ENCODE measurements at regions not wholly inside any gene's neighbourhood (a gene's known extent, or its start where the extent isn't known, plus 50 kb on each side); places are given as distances from the start of the nearest gene placed in this dataset.

- peaks cover 2% of the 10 kb centered on the region for H3K9me3 ChIP-seq (replicated peaks; ENCODE audit: control insufficient read depth, insufficient read depth, low read length)
- H3K4me3 ChIP-seq (replicated peaks in 1 of 3; ENCODE audit: insufficient read depth in 1 of 3, low read depth in 1 of 3, low read length in 3 of 3): no peak overlapping the region
- intact Hi-C loops (cut with micrococcal nuclease): no loop called here
- H3K27ac ChIP-seq (ENCODE audit: insufficient read depth, low read depth, low read length): no peak overlapping the region
- FAIRE-seq (no peak), DNase-seq (ENCODE audit: low read depth, low spot score) (no peak)
- H3K4me2 ChIP-seq (ENCODE audit: insufficient read depth, low read length): no peak overlapping the region
- no TSS peak for BruUV-seq (replicated peaks)
- H2AFZ ChIP-seq (ENCODE audit: low read depth, low read length): no peak overlapping the region
- ChIA-PET CTCF (no interaction called here), POLR2A (no interaction called here)
- H4K20me1 ChIP-seq (replicated peaks; ENCODE audit: control insufficient read depth, extremely low read depth, insufficient read depth, low read length): no peaks in the 10 kb centered on the region
- no peaks in the 10 kb centered on the region for H3K9me1 ChIP-seq (replicated peaks; ENCODE audit: control insufficient read depth, extremely low read depth, insufficient read depth, low read length)
- H3K9ac ChIP-seq (replicated peaks; ENCODE audit: extremely low read depth, insufficient read depth, low read length): no peak overlapping the region
- H3K4me1 ChIP-seq (ENCODE audit: control insufficient read depth, extremely low read depth, insufficient read depth, low read length): no peaks in the 10 kb centered on the region
- H3K36me3 ChIP-seq (ENCODE audit: control insufficient read depth in 2 of 2, extremely low read depth in 1 of 2, insufficient read depth in 2 of 2, low read length in 2 of 2): no peaks in the 10 kb centered on the region
- TF ChIP-seq POLR2A (IDR thresholded peaks at IDR 0.05; ENCODE audit: low read depth, low read length) (no peak), JUN (IDR thresholded peaks at IDR 0.05; ENCODE audit: borderline replicate concordance, insufficient read depth, insufficient read length, low read depth) (no peak), CTCF (IDR thresholded peaks at IDR 0.05; ENCODE audit: extremely low read depth in 1 of 2, insufficient read depth in 1 of 2, low read depth in 1 of 2, low read length in 2 of 2) (no peak)
- TF ChIP-seq, protein P1, sequence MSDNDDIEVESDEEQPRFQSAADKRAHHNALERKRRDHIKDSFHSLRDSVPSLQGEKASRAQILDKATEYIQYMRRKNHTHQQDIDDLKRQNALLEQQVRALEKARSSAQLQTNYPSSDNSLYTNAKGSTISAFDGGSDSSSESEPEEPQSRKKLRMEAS (IDR thresholded peaks at IDR 0.05; ENCODE audit: insufficient read depth, insufficient read length): no peak
- H3K79me2 ChIP-seq (ENCODE audit: control insufficient read depth, insufficient read depth, low read length): no peaks in the 10 kb centered on the region
- H3K27me3 ChIP-seq (ENCODE audit: control insufficient read depth in 2 of 2, insufficient read depth in 2 of 2, low read length in 2 of 2): no peaks in the 10 kb centered on the region
- dilution Hi-C loops (cut with MboI; ENCODE audit: extremely low pct_ligation_motif_present, low sequenced_read_pairs): no loop called here
These were observed 476.5 kb downstream of the SPATA31A7 start for GRCh38 chr9:61666310-61666709.

DNA sequence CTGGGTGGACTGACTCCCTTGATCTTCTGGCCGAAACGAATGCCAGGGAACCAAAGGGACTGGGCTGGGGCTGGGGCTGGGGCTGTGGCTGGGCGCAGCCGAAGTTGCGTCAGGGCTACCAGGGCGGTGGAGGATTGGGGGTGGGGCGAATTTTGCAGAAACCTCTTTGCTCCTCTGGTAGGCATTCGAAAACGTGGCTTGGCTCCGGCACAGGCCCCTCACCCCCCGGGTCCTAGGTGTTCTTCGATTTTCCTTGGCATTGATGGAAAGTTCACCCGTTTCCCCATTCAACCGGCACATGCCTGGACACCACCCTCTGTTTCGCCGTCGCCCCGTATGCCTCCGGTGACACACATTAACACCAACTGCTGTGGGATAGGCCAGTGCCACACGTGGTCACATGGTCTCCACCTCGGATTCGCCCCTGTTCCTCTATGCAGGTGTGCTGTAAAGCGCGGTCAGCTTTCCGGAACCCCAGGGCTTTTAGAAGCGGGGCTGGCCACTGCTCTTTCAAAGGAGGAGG lies 477.1 kb downstream of the SPATA31A7 start:
- Histone ChIP-seq H3K4me1 (ENCODE audit: control insufficient read depth, extremely low read depth, insufficient read depth, low read length) (no peaks in the 10 kb centered on the region), H2AFZ (ENCODE audit: low read depth, low read length) (no peak overlapping the region), H3K79me2 (ENCODE audit: control insufficient read depth, insufficient read depth, low read length) (no peaks in the 10 kb centered on the region), H3K9ac (replicated peaks; ENCODE audit: extremely low read depth, insufficient read depth, low read length) (no peak overlapping the region), H3K9me3 (replicated peaks; ENCODE audit: control insufficient read depth, insufficient read depth, low read length) (peaks cover 2% of the 10 kb centered on the region), H3K9me1 (replicated peaks; ENCODE audit: control insufficient read depth, extremely low read depth, insufficient read depth, low read length) (no peaks in the 10 kb centered on the region), H3K4me3 (replicated peaks in 1 of 3; ENCODE audit: insufficient read depth in 1 of 3, low read depth in 1 of 3, low read length in 3 of 3) (no peak overlapping the region), H3K27me3 (ENCODE audit: control insufficient read depth in 2 of 2, insufficient read depth in 2 of 2, low read length in 2 of 2) (no peaks in the 10 kb centered on the region), H3K4me2 (ENCODE audit: insufficient read depth, low read length) (no peak overlapping the region), H3K27ac (ENCODE audit: insufficient read depth, low read depth, low read length) (no peak overlapping the region), H4K20me1 (replicated peaks; ENCODE audit: control insufficient read depth, extremely low read depth, insufficient read depth, low read length) (no peaks in the 10 kb centered on the region), H3K36me3 (ENCODE audit: control insufficient read depth in 2 of 2, extremely low read depth in 1 of 2, insufficient read depth in 2 of 2, low read length in 2 of 2) (no peaks in the 10 kb centered on the region)
- BruUV-seq (replicated peaks): no TSS peak
- TF ChIP-seq FOS (IDR thresholded peaks at IDR 0.05; ENCODE audit: borderline replicate concordance, insufficient read depth, low read length) (no peak), MYC (IDR thresholded peaks at IDR 0.05; ENCODE audit: low read depth, low read length) (no peak), POLR2A (IDR thresholded peaks at IDR 0.05; ENCODE audit: low read depth, low read length) (no peak), EZH2 (IDR thresholded peaks at IDR 0.05; ENCODE audit: borderline replicate concordance, low read depth, low read length, severe bottlenecking) (no peak), JUN (IDR thresholded peaks at IDR 0.05; ENCODE audit: borderline replicate concordance, insufficient read depth, insufficient read length, low read depth) (no peak), GATA2 (IDR thresholded peaks at IDR 0.05; ENCODE audit: insufficient read depth, insufficient read length, low read depth, low read length) (no peak), CTCF (IDR thresholded peaks at IDR 0.05; ENCODE audit: extremely low read depth in 1 of 2, insufficient read depth in 1 of 2, low read depth in 1 of 2, low read length in 2 of 2) (no peak), POLR2AphosphoS5 (IDR thresholded peaks at IDR 0.05; ENCODE audit: insufficient read depth, low read depth, low read length) (no peak)
- TF ChIP-seq, protein P1 (IDR thresholded peaks at IDR 0.05; ENCODE audit: insufficient read depth, insufficient read length): no peak
- DNase-seq (ENCODE audit: low read depth, low spot score) (no peak), FAIRE-seq (peak; percentile 84)
- dilution Hi-C loops (cut with MboI; ENCODE audit: extremely low pct_ligation_motif_present, low sequenced_read_pairs) (no loop called here), intact Hi-C loops (cut with micrococcal nuclease) (no loop called here)
- ChIA-PET CTCF (no interaction called here), POLR2A (no interaction called here)

Measured in endothelial cell of umbilical vein (primary cell).